HepG2 (cell line): ENCODE measurements at regions not wholly inside any gene's neighbourhood (a gene's known extent, or its start where the extent isn't known, plus 50 kb on each side); places are given as distances from the start of the nearest gene placed in this dataset.

Experiments used
- ATAC-seq: fragments of 200-7000 bp; cut with Tn5 transposase; 3 replicates; pipeline ENCODE4 v1.9.1; 2020; ENCODE audit warnings: mild to moderate bottlenecking, moderate library complexity
- BruUV-seq: library from RNA; stranded (reverse); fragments of 400-500 nt; replicated peaks from 2 replicates; lab custom pipeline; 2021; lab: Mats Ljungman, UMichigan
- CTCF ChIA-PET: fragments of 300-600 bp; formaldehyde crosslinking; extraction: SDS; loops from one replicate; lab custom pipeline; 2021; ENCODE audit warnings: low total read pairs, inconsistent platforms, low intra/inter-chr PET ratio; lab: Yijun Ruan, JAX
- POLR2A ChIA-PET: fragments of 350-600 bp; sonication (Branson Sonifier 250); formaldehyde crosslinking; loops from one replicate; lab custom pipeline; 2020; ENCODE audit warnings: antibody characterized with exemption, inconsistent platforms; lab: Yijun Ruan, JAX
- DNase-seq: peaks from one replicate; pipeline ENCODE4 v3.0.0-alpha.2; 2015; ENCODE audit warnings: low spot score
- FAIRE-seq: peaks from 3 replicates; lab custom pipeline; 2011; peaks lifted over from hg19 to GRCh38; lab: Jason Lieb, UNC
- H2AFZ ChIP-seq: one replicate; pipeline ENCODE4 v1.6.1; 2011; ENCODE audit warnings: low read length, inconsistent platforms
- H3K27ac ChIP-seq: fragments of 300-600 bp; 3 replicates; pipeline ENCODE4 v1.8.0; 2011; ENCODE audit warnings: mixed run types, mild to moderate bottlenecking, mixed read lengths, low read length, inconsistent platforms; ENCODE audit not compliant: insufficient read depth; ENCODE audit errors: extremely low read length
- H3K27me3 ChIP-seq, 2 experiments: fragments of 200-600 bp in 1 of 2; 2 replicates in 1 of 2; 3 replicates in 1 of 2; pipeline versions ENCODE4 v1.6.0 to v1.8.0; 2011; ENCODE audit warnings: low read length in 2 of 2, mild to moderate bottlenecking in 2 of 2, moderate library complexity in 2 of 2, inconsistent platforms in 1 of 2; ENCODE audit not compliant: insufficient read depth in 2 of 2, control insufficient read depth in 1 of 2
- H3K36me3 ChIP-seq, 2 experiments: fragments of 200-600 bp in 1 of 2; replicated peaks in 1 of 2; 2 replicates in 1 of 2; 3 replicates in 1 of 2; pipeline versions ENCODE4 v1.5.1 to v1.8.0; 2011; ENCODE audit warnings: low read length in 2 of 2, inconsistent platforms in 1 of 2; ENCODE audit not compliant: insufficient read depth in 2 of 2, control insufficient read depth in 1 of 2
- H3K4me1 ChIP-seq: 2 replicates; pipeline ENCODE4 v1.5.1; 2012; ENCODE audit warnings: low read length, inconsistent platforms; ENCODE audit not compliant: insufficient read depth
- H3K4me2 ChIP-seq: 2 replicates; pipeline ENCODE4 v1.6.0; 2011; ENCODE audit warnings: low read depth, low read length, inconsistent platforms
- H3K4me3 ChIP-seq, 3 experiments: fragments of 200-600 bp in 1 of 3; sonication (generic), shearing (Covaris generic) in 1 of 3; replicated peaks in 1 of 3; 2 replicates each; pipeline ENCODE4 v1.5.1; 2011 to 2016; ENCODE audit warnings: low read length in 3 of 3, inconsistent platforms in 2 of 3, low read depth in 2 of 3, mild to moderate bottlenecking in 2 of 3, control low read depth in 1 of 3, mixed read lengths in 1 of 3; ENCODE audit not compliant: insufficient read depth in 1 of 3
- H3K79me2 ChIP-seq: one replicate; pipeline ENCODE4 v1.6.1; 2011; ENCODE audit warnings: low read length, inconsistent platforms; ENCODE audit not compliant: insufficient read depth
- H3K9ac ChIP-seq: 2 replicates; pipeline ENCODE4 v1.6.0; 2011; ENCODE audit warnings: mild to moderate bottlenecking, low read depth, low read length, inconsistent platforms; ENCODE audit not compliant: insufficient read depth
- H3K9me3 ChIP-seq: 2 replicates; pipeline ENCODE4 v1.5.1; 2012; ENCODE audit warnings: mild to moderate bottlenecking, low read length
- H4K20me1 ChIP-seq: 2 replicates; pipeline ENCODE4 v1.6.0; 2011; ENCODE audit warnings: inconsistent platforms, mild to moderate bottlenecking, low read length, moderate library complexity; ENCODE audit not compliant: insufficient read depth
- AKNA ChIP-seq: sonication (generic); formaldehyde crosslinking; IDR thresholded peaks from 2 replicates; pipeline ENCODE4 v1.4.0; 2020; ENCODE audit warnings: missing genetic modification reagents, borderline replicate concordance
- ARNTL ChIP-seq: sonication (generic); formaldehyde crosslinking; IDR thresholded peaks from 2 replicates; pipeline ENCODE4 v1.4.0; 2020; ENCODE audit warnings: mild to moderate bottlenecking, missing genetic modification reagents
- IKZF1 ChIP-seq: fragments of 450-650 bp; IDR thresholded peaks from 2 replicates; pipeline ENCODE4 v1.7.1; 2016
- KDM6A ChIP-seq: IDR thresholded peaks from 2 replicates; pipeline ENCODE4 v1.6.1; 2016; ENCODE audit warnings: low read depth
- KLF16 ChIP-seq, 2 experiments: sonication (generic) in 1 of 2; formaldehyde crosslinking in 1 of 2; IDR thresholded peaks; 2 replicates each; pipeline versions ENCODE4 v1.6.1 to v1.8.0; 2016 to 2023; ENCODE audit warnings: missing genetic modification reagents in 2 of 2, missing compliant biosample characterization in 1 of 2
- KMT2A ChIP-seq: sonication (generic); formaldehyde crosslinking; IDR thresholded peaks from 2 replicates; pipeline ENCODE4 v1.4.0; 2020; ENCODE audit warnings: missing genetic modification reagents
- NCOA2 ChIP-seq: sonication (generic); formaldehyde crosslinking; IDR thresholded peaks from 2 replicates; pipeline ENCODE4 v1.8.0; 2022; ENCODE audit warnings: inconsistent platforms
- PRDM15 ChIP-seq: sonication (generic); formaldehyde crosslinking; IDR thresholded peaks from 2 replicates; pipeline ENCODE4 v1.4.0; 2020; ENCODE audit warnings: missing genetic modification reagents
- STAT5B ChIP-seq: sonication (generic); formaldehyde crosslinking; IDR thresholded peaks from 2 replicates; pipeline ENCODE4 v1.4.0; 2020; ENCODE audit warnings: missing genetic modification reagents
- ZNF44 ChIP-seq: sonication (generic); formaldehyde crosslinking; IDR thresholded peaks from 2 replicates; pipeline ENCODE4 v1.5.1; 2020; ENCODE audit warnings: mild to moderate bottlenecking, missing genetic modification reagents
- ZNF713 ChIP-seq: sonication (generic); formaldehyde crosslinking; IDR thresholded peaks from 2 replicates; pipeline ENCODE4 v1.4.0; 2020; ENCODE audit warnings: mild to moderate bottlenecking, missing genetic modification reagents
- ZNF746 ChIP-seq: sonication (generic); formaldehyde crosslinking; IDR thresholded peaks from 2 replicates; pipeline ENCODE4 v1.8.0; 2022; ENCODE audit warnings: mild to moderate bottlenecking, missing genetic modification reagents
- WGBS: methylation state at CpG from one replicate; pipeline ENCODE4 v1.1.6; 2017; ENCODE audit warnings: low lambda C conversion rate; 5-methylcytosine and 5-hydroxymethylcytosine counted together
- in situ Hi-C: cut with HindIII; loops from 2 replicates; pipeline ENCODE4 v1.10.0; 2017; ENCODE audit warnings: low pct_unique_long_range_greater_than_20kb; ENCODE audit not compliant: extremely low pct_ligation_motif_present
- intact Hi-C: fragments of 100-400 bp; cut with micrococcal nuclease; formaldehyde crosslinking; loops from one replicate; pipeline ENCODE4 v1.10.0; 2022; ENCODE audit not compliant: unreplicated experiment
- TF ChIP-seq, protein P1 (sequence below): IDR thresholded peaks from 2 replicates; pipeline ENCODE4 v1.4.0; 2020; ENCODE audit warnings: mild to moderate bottlenecking, missing genetic modification reagents
- TF ChIP-seq, protein P2 (sequence below): sonication (generic); formaldehyde crosslinking; IDR thresholded peaks from 2 replicates; pipeline ENCODE4 v1.5.0; 2020; ENCODE audit warnings: missing genetic modification reagents

DNA sequence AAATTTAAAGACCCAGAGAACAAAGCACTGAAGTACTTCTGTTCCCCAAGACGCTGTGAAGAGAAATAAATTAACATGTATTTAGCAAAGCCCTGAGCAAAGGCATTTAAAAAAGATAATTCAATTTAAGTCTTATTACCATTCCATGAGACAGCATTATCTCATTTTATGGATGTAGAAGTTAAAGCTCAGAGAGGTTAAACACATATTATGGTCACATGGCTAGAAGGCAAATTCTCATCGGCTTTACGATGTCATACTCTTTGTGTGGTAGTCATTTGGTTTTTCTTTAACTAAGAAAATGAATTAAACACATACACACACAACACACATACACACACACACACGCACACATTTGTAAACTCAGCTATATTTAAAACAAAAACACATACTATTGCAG is 262.7 kb downstream of the HS3ST1 start:
- Histone ChIP-seq H2AFZ (no peak overlapping the region), H3K4me2 (no peak overlapping the region), H3K79me2 (no peaks in the 10 kb centered on the region), H3K27me3 (no peaks in the 10 kb centered on the region), H3K4me1 (no peaks in the 10 kb centered on the region), H3K36me3 (no peaks in the 10 kb centered on the region), H3K9ac (no peak overlapping the region), H4K20me1 (no peaks in the 10 kb centered on the region), H3K27ac (no peak overlapping the region), H3K4me3 (no peak overlapping the region), H3K9me3 (peaks cover 59% of the 10 kb centered on the region)
- DNase-seq (no peak), ATAC-seq (no peak), FAIRE-seq (no peak)
- no TSS peak for BruUV-seq
- POLR2A ChIA-PET = no interaction called here
- 0% methylated on average over 4 of the region's 4 CpGs for WGBS
- intact Hi-C loops = no loop called here
- CTCF ChIA-PET = no interaction called here
- TF ChIP-seq NCOA2 (CRISPR knock-in tag) (no peak), KDM6A (CRISPR knock-in tag) (no peak), AKNA (CRISPR knock-in tag) (no peak), KLF16 (CRISPR knock-in tag; IDR thresholded peaks at IDR 0.05) (no peak), ZNF44 (CRISPR knock-in tag) (no peak), ARNTL (CRISPR knock-in tag) (no peak), ZNF746 (CRISPR knock-in tag) (no peak), STAT5B (CRISPR knock-in tag) (no peak), IKZF1 (no peak), KMT2A (no peak), PRDM15 (CRISPR knock-in tag) (no peak), ZNF713 (CRISPR knock-in tag) (no peak)
- TF ChIP-seq, protein P1, sequence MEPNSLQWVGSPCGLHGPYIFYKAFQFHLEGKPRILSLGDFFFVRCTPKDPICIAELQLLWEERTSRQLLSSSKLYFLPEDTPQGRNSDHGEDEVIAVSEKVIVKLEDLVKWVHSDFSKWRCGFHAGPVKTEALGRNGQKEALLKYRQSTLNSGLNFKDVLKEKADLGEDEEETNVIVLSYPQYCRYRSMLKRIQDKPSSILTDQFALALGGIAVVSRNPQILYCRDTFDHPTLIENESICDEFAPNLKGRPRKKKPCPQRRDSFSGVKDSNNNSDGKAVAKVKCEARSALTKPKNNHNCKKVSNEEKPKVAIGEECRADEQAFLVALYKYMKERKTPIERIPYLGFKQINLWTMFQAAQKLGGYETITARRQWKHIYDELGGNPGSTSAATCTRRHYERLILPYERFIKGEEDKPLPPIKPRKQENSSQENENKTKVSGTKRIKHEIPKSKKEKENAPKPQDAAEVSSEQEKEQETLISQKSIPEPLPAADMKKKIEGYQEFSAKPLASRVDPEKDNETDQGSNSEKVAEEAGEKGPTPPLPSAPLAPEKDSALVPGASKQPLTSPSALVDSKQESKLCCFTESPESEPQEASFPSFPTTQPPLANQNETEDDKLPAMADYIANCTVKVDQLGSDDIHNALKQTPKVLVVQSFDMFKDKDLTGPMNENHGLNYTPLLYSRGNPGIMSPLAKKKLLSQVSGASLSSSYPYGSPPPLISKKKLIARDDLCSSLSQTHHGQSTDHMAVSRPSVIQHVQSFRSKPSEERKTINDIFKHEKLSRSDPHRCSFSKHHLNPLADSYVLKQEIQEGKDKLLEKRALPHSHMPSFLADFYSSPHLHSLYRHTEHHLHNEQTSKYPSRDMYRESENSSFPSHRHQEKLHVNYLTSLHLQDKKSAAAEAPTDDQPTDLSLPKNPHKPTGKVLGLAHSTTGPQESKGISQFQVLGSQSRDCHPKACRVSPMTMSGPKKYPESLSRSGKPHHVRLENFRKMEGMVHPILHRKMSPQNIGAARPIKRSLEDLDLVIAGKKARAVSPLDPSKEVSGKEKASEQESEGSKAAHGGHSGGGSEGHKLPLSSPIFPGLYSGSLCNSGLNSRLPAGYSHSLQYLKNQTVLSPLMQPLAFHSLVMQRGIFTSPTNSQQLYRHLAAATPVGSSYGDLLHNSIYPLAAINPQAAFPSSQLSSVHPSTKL (CRISPR knock-in tag) = no peak
- TF ChIP-seq, protein P2, sequence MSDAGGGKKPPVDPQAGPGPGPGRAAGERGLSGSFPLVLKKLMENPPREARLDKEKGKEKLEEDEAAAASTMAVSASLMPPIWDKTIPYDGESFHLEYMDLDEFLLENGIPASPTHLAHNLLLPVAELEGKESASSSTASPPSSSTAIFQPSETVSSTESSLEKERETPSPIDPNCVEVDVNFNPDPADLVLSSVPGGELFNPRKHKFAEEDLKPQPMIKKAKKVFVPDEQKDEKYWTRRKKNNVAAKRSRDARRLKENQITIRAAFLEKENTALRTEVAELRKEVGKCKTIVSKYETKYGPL (CRISPR knock-in tag) = no peak
- TF ChIP-seq, all 625 proteins: peak for 0
- in situ Hi-C loops = no loop called here
